Neuronal stem cell (in vitro differentiated cells): ENCODE measurements at regions not wholly inside any gene's neighbourhood (a gene's known extent, or its start where the extent isn't known, plus 50 kb on each side); places are given as distances from the start of the nearest gene placed in this dataset.

Source experiments
- DNase-seq: peaks from one replicate; pipeline ENCODE4 v3.0.0-alpha.2; 2013; ENCODE audit warnings: low spot score
- H2AFZ ChIP-seq: one replicate; pipeline ENCODE4 v1.6.1; 2013; ENCODE audit warnings: mild to moderate bottlenecking, low read length, inconsistent platforms
- H2AK5ac ChIP-seq: 2 replicates; pipeline ENCODE4 v1.6.1; 2013; ENCODE audit warnings: low read depth, mild to moderate bottlenecking, inconsistent platforms, low read length, moderate library complexity, mixed read lengths
- H2BK120ac ChIP-seq: 2 replicates; pipeline ENCODE4 v1.6.1; 2013; ENCODE audit warnings: low read depth, mild to moderate bottlenecking, inconsistent platforms, low read length, moderate library complexity, mixed read lengths
- H2BK12ac ChIP-seq: one replicate; pipeline ENCODE4 v1.6.1; 2013; ENCODE audit warnings: low read length, inconsistent platforms
- H2BK15ac ChIP-seq: 2 replicates; pipeline ENCODE4 v1.6.1; 2013; ENCODE audit warnings: mild to moderate bottlenecking, low read length, inconsistent platforms, mixed read lengths
- H2BK5ac ChIP-seq: one replicate; pipeline ENCODE4 v1.6.1; 2013; ENCODE audit warnings: inconsistent platforms, mild to moderate bottlenecking, low read length, moderate library complexity
- H3K14ac ChIP-seq: one replicate; pipeline ENCODE4 v1.6.1; 2013; ENCODE audit warnings: low read length, inconsistent platforms
- H3K18ac ChIP-seq: 2 replicates; pipeline ENCODE4 v1.6.1; 2013; ENCODE audit warnings: low read length, inconsistent platforms
- H3K23ac ChIP-seq: 2 replicates; pipeline ENCODE4 v1.6.1; 2013; ENCODE audit warnings: low read depth, mild to moderate bottlenecking, mixed read lengths, low read length, inconsistent platforms; ENCODE audit not compliant: poor library complexity
- H3K27ac ChIP-seq: replicated peaks from 3 replicates; pipeline ENCODE4 v1.5.1; 2013; ENCODE audit warnings: low read length, inconsistent platforms
- H3K27me3 ChIP-seq, 3 experiments: 2 replicates each; pipeline ENCODE4 v1.6.1; 2013; ENCODE audit warnings: low read length in 3 of 3, mild to moderate bottlenecking in 2 of 3, inconsistent platforms in 1 of 3, low read depth in 1 of 3, mixed read lengths in 1 of 3, moderate library complexity in 1 of 3; ENCODE audit not compliant: control insufficient read depth in 3 of 3, insufficient read depth in 3 of 3
- H3K36me3 ChIP-seq, 2 donors: replicated peaks in 1 of 2; 2 replicates each; pipeline ENCODE4 v1.6.1; 2013; ENCODE audit warnings: low read length in 2 of 2; ENCODE audit not compliant: control insufficient read depth in 2 of 2, insufficient read depth in 2 of 2
- H3K4ac ChIP-seq: 2 replicates; pipeline ENCODE4 v1.6.1; 2013; ENCODE audit warnings: inconsistent platforms, mild to moderate bottlenecking, low read length, moderate library complexity
- H3K4me1 ChIP-seq, 2 donors: 1 replicate in 1 of 2; 2 replicates in 1 of 2; pipeline ENCODE4 v1.6.1; 2013; ENCODE audit warnings: low read length in 2 of 2, low read depth in 1 of 2; ENCODE audit not compliant: control insufficient read depth in 2 of 2, insufficient read depth in 1 of 2
- H3K4me2 ChIP-seq: one replicate; pipeline ENCODE4 v1.6.1; 2013; ENCODE audit warnings: mild to moderate bottlenecking, low read length, inconsistent platforms; ENCODE audit not compliant: insufficient read depth, poor library complexity, severe bottlenecking
- H3K4me3 ChIP-seq, 2 donors: 2 replicates each; pipeline ENCODE4 v1.5.1; 2013; ENCODE audit warnings: low read length in 2 of 2, mild to moderate bottlenecking in 2 of 2, inconsistent platforms in 1 of 2, moderate library complexity in 1 of 2
- H3K79me1 ChIP-seq: one replicate; pipeline ENCODE4 v1.6.1; 2013; ENCODE audit warnings: low read depth, mild to moderate bottlenecking, inconsistent platforms, low read length, moderate library complexity
- H3K9ac ChIP-seq: one replicate; pipeline ENCODE4 v1.6.1; 2013; ENCODE audit warnings: mild to moderate bottlenecking, low read depth, low read length, inconsistent platforms; ENCODE audit not compliant: poor library complexity
- H3K9me3 ChIP-seq, 2 donors: replicated peaks in 1 of 2; 2 replicates each; pipeline versions ENCODE3 to v1.6.1; 2013; ENCODE audit warnings: low read length in 2 of 2, mild to moderate bottlenecking in 2 of 2, inconsistent platforms in 1 of 2, low read depth in 1 of 2, mixed read lengths in 1 of 2, moderate library complexity in 1 of 2; ENCODE audit not compliant: control insufficient read depth in 2 of 2, insufficient read depth in 1 of 2
- H4K8ac ChIP-seq: one replicate; pipeline ENCODE4 v1.6.1; 2013; ENCODE audit warnings: low read depth, mild to moderate bottlenecking, inconsistent platforms, low read length, moderate library complexity
- H4K91ac ChIP-seq: one replicate; pipeline ENCODE4 v1.6.1; 2013; ENCODE audit warnings: low read length, low read depth, mild to moderate bottlenecking, inconsistent platforms; ENCODE audit not compliant: poor library complexity
- WGBS, 2 donors: extraction: QIAGEN DNeasy Blood & Tissue Kit; methylation state at CpG; one replicate each; pipeline ENCODE4 v1.1.7; 2013; ENCODE audit warnings: missing lambda C conversion rate in 2 of 2, mixed read lengths in 1 of 2; ENCODE audit not compliant: insufficient read length in 2 of 2, insufficient replicate concordance in 1 of 2; ENCODE audit errors: extremely low coverage in 2 of 2; 5-methylcytosine and 5-hydroxymethylcytosine counted together

GRCh38 chr18:7457262-7457661, 109.9 kb upstream of the PTPRM start:
- no peak overlapping the region for H2AK5ac ChIP-seq
- no peaks in the 10 kb centered on the region for H3K36me3 ChIP-seq
- H4K8ac ChIP-seq, result no peak overlapping the region
- no peaks in the 10 kb centered on the region for H3K9me3 ChIP-seq
- H2BK12ac ChIP-seq, result no peak overlapping the region
- no peak overlapping the region for H2BK15ac ChIP-seq
- no peak overlapping the region for H3K27ac ChIP-seq
- peaks cover 0 to 26% (median 0%) of the 10 kb centered on the region in 3 experiments for H3K27me3 ChIP-seq
- H3K9ac ChIP-seq, result no peak overlapping the region
- no peak overlapping the region for H3K23ac ChIP-seq
- no peak overlapping the region for H3K4me2 ChIP-seq
- peaks cover 3 to 9% of the 10 kb centered on the region in 2 donors for H3K4me1 ChIP-seq
- no peak overlapping the region for H2BK120ac ChIP-seq
- H3K4ac ChIP-seq, result no peak overlapping the region
- no peak overlapping the region for H4K91ac ChIP-seq
- no peaks in the 10 kb centered on the region for H3K79me1 ChIP-seq
- H2BK5ac ChIP-seq, result no peak overlapping the region
- H3K14ac ChIP-seq, result no peak overlapping the region
- H3K4me3 ChIP-seq, result no peak overlapping the region
- no peak for DNase-seq
- no peak overlapping the region for H2AFZ ChIP-seq
- no CpG with 5 or more reads among the region's 6 CpGs for WGBS, 2 donors
- no peak overlapping the region for H3K18ac ChIP-seq

- Histone ChIP-seq H3K14ac (no peak overlapping the region), H3K18ac (no peak overlapping the region), H4K91ac (no peak overlapping the region), H3K4me2 (no peak overlapping the region), H2AFZ (no peak overlapping the region), H3K23ac (no peak overlapping the region), H4K8ac (no peak overlapping the region), H3K4me1 (peaks cover 3 to 9% of the 10 kb centered on the region in 2 donors), H2BK12ac (no peak overlapping the region), H3K9me3 (no peaks in the 10 kb centered on the region), H2BK15ac (no peak overlapping the region), H3K4me3 (no peak overlapping the region), H3K27ac (no peak overlapping the region), H3K36me3 (no peaks in the 10 kb centered on the region), H2BK120ac (no peak overlapping the region), H3K4ac (no peak overlapping the region), H2BK5ac (no peak overlapping the region), H2AK5ac (no peak overlapping the region), H3K79me1 (no peaks in the 10 kb centered on the region), H3K9ac (no peak overlapping the region), H3K27me3 (peaks cover 0 to 21% (median 0%) of the 10 kb centered on the region in 3 experiments)
- no CpG with 5 or more reads among the region's 1 CpG for WGBS, 2 donors
- DNase-seq, result no peak
Observed at GRCh38 chr18:7458884-7459283, 108.2 kb upstream of the PTPRM start.

DNA sequence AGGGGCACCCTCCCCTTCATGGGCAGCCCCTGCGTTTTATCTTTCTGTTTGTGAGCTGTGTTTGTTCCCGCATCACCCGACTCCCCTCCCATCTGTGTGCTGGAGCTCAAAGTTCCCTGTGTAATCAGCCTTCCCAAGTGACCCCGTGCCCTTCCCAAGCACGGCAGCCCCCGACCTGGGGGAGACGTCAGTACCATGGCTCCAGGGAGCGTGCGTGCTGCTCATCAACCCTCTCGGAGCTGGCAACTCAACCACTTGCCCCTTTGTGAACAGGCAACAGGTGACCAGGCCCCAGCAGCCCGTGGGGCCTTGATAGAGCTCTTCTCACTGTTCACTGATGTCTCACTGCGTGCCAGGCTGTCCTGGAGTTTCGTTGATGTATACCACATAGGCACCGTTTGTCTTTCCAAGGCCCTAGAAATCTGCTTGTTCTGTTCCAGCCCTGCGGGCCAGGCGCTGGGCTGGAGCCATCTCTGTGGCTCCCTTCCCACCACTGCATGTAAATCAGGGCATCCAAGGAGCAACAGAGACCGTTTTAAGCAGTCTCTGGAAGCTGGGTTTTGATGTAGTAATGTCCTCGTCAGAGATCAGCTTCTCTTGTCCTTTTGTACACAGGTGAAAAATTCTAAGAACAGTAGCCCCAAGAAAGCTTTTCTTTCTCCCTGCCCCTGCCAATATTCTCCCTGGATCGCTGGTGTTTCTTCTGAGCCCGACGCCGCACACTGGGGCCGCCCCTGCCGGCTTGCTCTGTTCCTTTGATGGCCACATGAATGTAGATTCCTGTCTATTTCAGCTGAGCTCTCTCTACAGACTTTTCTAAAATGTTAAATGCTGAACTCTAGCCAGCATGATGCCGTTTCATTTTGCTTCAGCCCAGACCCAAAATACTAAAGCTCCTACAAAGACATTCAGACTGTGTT, 107.0 kb upstream of the PTPRM start:
- WGBS, 2 donors, result no CpG with 5 or more reads among the region's 25 CpGs
- H3K9ac ChIP-seq, result no peak overlapping the region
- H2BK12ac ChIP-seq, result no peak overlapping the region
- no peak overlapping the region for H3K4me2 ChIP-seq
- H3K27me3 ChIP-seq, result peaks cover 0 to 21% (median 0%) of the 10 kb centered on the region in 3 experiments
- H3K4me3 ChIP-seq, result no peak overlapping the region
- no peak overlapping the region for H3K23ac ChIP-seq
- H3K14ac ChIP-seq, result no peak overlapping the region
- DNase-seq, result no peak
- H2AK5ac ChIP-seq, result peak overlapping the region; percentile 39
- H3K79me1 ChIP-seq, result no peaks in the 10 kb centered on the region
- H3K36me3 ChIP-seq, result no peaks in the 10 kb centered on the region
- H2BK5ac ChIP-seq, result no peak overlapping the region
- peaks cover 3 to 9% of the 10 kb centered on the region in 2 donors for H3K4me1 ChIP-seq
- no peak overlapping the region for H2BK120ac ChIP-seq
- H3K9me3 ChIP-seq, result no peaks in the 10 kb centered on the region
- H3K18ac ChIP-seq, result peak overlapping the region; percentile 92
- no peak overlapping the region for H3K4ac ChIP-seq
- peak overlapping the region; percentile 41 for H2BK15ac ChIP-seq
- H4K8ac ChIP-seq, result peak overlapping the region; percentile 44
- H4K91ac ChIP-seq, result no peak overlapping the region
- H3K27ac ChIP-seq, result peak overlapping the region; percentile 25
- H2AFZ ChIP-seq, result peak overlapping the region; percentile 82

- Histone ChIP-seq H3K27ac (no peak overlapping the region), H4K91ac (no peak overlapping the region)
- no CpG with 5 or more reads among the region's 1 CpG for WGBS, 2 donors
Observed at GRCh38 chr18:7464245-7464966, 102.7 kb upstream of the PTPRM start.

More at GRCh38 chr18:7464245-7464966, 102.7 kb upstream of the PTPRM start:
- H3K18ac ChIP-seq, result no peak overlapping the region
- no peak overlapping the region for H2AK5ac ChIP-seq
- no peak overlapping the region for H2BK12ac ChIP-seq
- no peak overlapping the region for H2BK120ac ChIP-seq
- no peak overlapping the region for H4K8ac ChIP-seq
- no peak overlapping the region for H3K14ac ChIP-seq
- no peak overlapping the region for H3K9ac ChIP-seq
- no peak overlapping the region for H3K4ac ChIP-seq
- H2BK15ac ChIP-seq, result no peak overlapping the region
- no peak for DNase-seq
- no peaks in the 10 kb centered on the region for H3K36me3 ChIP-seq
- H3K4me1 ChIP-seq, result peaks cover 3 to 7% of the 10 kb centered on the region in 2 donors
- no peak overlapping the region for H3K23ac ChIP-seq
- H3K4me2 ChIP-seq, result no peak overlapping the region
- no peaks in the 10 kb centered on the region for H3K9me3 ChIP-seq
- no peak overlapping the region for H2AFZ ChIP-seq
- H3K79me1 ChIP-seq, result no peaks in the 10 kb centered on the region
- no peak overlapping the region for H2BK5ac ChIP-seq
- no peak overlapping the region for H3K4me3 ChIP-seq
- peaks cover 0 to 29% (median 0%) of the 10 kb centered on the region in 3 experiments for H3K27me3 ChIP-seq
